GM13976 (cell line): ENCODE measurements at regions not wholly inside any gene's neighbourhood (a gene's known extent, or its start where the extent isn't known, plus 50 kb on each side); places are given as distances from the start of the nearest gene placed in this dataset.

ENCODE experiments used
- DNase-seq: peaks from one replicate; pipeline ENCODE4 v3.0.0; 2012; ENCODE audit warnings: low spot score
- CTCF ChIP-seq: IDR thresholded peaks from 2 replicates; pipeline ENCODE4 v1.5.1; 2012; ENCODE audit warnings: borderline replicate concordance, mild to moderate bottlenecking; ENCODE audit not compliant: insufficient read depth; ENCODE audit errors: extremely low read depth, missing control alignments, control extremely low read depth
- in situ Hi-C: fragments of 300-500 bp; cut with MboI; formaldehyde crosslinking; loops from one replicate; pipeline ENCODE4 v1.12.0; 2022; ENCODE audit warnings: low sequenced_read_pairs, mixed read lengths, inconsistent platforms; ENCODE audit not compliant: unreplicated experiment

GRCh38 chr3:144142151-144142840, 170.7 kb downstream of the DIPK2A start:
- in situ Hi-C loops, result no loop called here
- DNase-seq, result no peak
- TF ChIP-seq CTCF, result no peak

- in situ Hi-C loops, result no loop called here
- no peak for DNase-seq
- no peak for TF ChIP-seq CTCF
These were observed 176.7 kb downstream of the DIPK2A start for GRCh38 chr3:144148356-144148755.

GRCh38 chr3:144151983-144152382, 180.4 kb downstream of the DIPK2A start:
- TF ChIP-seq CTCF, result no peak
- no peak for DNase-seq
- in situ Hi-C loops, result no loop called here

- no peak for DNase-seq
- in situ Hi-C loops, result no loop called here
- TF ChIP-seq CTCF, result no peak
These were observed 189.0 kb downstream of the DIPK2A start for GRCh38 chr3:144160627-144161026.

GRCh38 chr3:144162042-144162441, 190.4 kb downstream of the DIPK2A start:
- no peak for DNase-seq
- in situ Hi-C loops, result no loop called here
- TF ChIP-seq CTCF, result no peak

GRCh38 chr3:144164352-144164751, 192.7 kb downstream of the DIPK2A start:
- no peak for TF ChIP-seq CTCF
- no peak for DNase-seq
- in situ Hi-C loops, result no loop called here

GRCh38 chr3:144165482-144165881, 193.9 kb downstream of the DIPK2A start:
- no peak for DNase-seq
- in situ Hi-C loops, result no loop called here
- no peak for TF ChIP-seq CTCF
